ENCODE measurements at regions not wholly inside any gene's neighbourhood (a gene's known extent, or its start where the extent isn't known, plus 50 kb on each side); places are given as distances from the start of the nearest gene placed in this dataset.

GRCh38 chr13:108433976-108434755 lies 164.6 kb downstream of the TNFSF13B start:
- TF ChIP-seq CTCF (IDR thresholded peaks at IDR 0.05; ENCODE audit: insufficient read depth, low read depth, low read length, missing control alignments) = no peak
- DNase-seq (ENCODE audit: low read depth) = no peak
- H3K4me3 ChIP-seq (ENCODE audit: low read depth, low read length) = no peak overlapping the region

GRCh38 chr13:108435393-108436149 lies 166.1 kb downstream of the TNFSF13B start:
- H3K4me3 ChIP-seq (ENCODE audit: low read depth, low read length) = no peak overlapping the region
- TF ChIP-seq CTCF (IDR thresholded peaks at IDR 0.05; ENCODE audit: insufficient read depth, low read depth, low read length, missing control alignments) = no peak
- DNase-seq (ENCODE audit: low read depth) = no peak

GRCh38 chr13:108437496-108437895 lies 168.0 kb downstream of the TNFSF13B start:
- no peak for TF ChIP-seq CTCF (IDR thresholded peaks at IDR 0.05; ENCODE audit: insufficient read depth, low read depth, low read length, missing control alignments)
- H3K4me3 ChIP-seq (ENCODE audit: low read depth, low read length) = no peak overlapping the region
- no peak for DNase-seq (ENCODE audit: low read depth)

- no peak for TF ChIP-seq CTCF (IDR thresholded peaks at IDR 0.05; ENCODE audit: insufficient read depth, low read depth, low read length, missing control alignments)
- H3K4me3 ChIP-seq (ENCODE audit: low read depth, low read length) = no peak overlapping the region
- no peak for DNase-seq (ENCODE audit: low read depth)
These were observed 170.0 kb downstream of the TNFSF13B start for GRCh38 chr13:108439556-108439955.

DNA sequence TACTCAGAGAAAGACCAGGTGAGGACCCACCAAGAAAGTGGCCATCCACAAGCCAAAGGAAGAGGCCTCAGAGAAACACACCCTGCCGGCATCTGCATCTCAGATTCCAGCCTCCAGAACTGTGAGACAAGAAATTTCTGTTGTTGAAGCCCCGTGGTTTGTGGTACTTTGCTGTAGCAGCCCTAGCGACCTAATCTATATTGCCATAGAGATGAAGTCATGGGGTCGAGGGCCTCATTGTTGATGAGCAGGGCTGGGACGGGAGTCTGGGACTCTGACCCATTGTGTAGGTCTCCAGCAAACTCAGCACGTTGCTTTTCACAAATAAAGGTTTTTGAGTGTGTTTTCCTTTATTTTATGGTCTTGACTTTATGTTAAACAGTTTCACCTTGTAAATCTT lies 174.9 kb downstream of the TNFSF13B start:
- TF ChIP-seq CTCF (IDR thresholded peaks at IDR 0.05; ENCODE audit: insufficient read depth, low read depth, low read length, missing control alignments) = no peak
- DNase-seq (ENCODE audit: low read depth) = no peak

DNA sequence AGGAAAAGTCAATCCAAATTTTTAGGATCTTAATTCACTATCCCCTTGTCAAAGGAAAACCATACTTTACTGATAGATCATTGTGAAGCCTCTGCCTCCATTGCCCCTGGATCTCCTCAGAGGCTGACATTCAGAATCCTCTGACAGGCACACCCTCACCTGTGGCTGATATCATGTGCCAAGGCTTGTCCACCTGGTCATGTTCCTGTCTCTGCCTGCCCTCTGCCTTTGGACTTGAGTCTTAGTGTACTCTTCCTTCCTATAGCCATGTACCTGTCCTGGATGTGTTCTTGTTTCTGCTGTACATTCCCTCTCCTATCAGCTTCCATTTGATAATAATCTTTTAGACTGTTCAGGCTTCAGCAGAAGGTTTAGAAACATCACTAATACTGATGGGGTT lies 179.4 kb downstream of the TNFSF13B start:
- no peak for DNase-seq (ENCODE audit: low read depth)
- no peak overlapping the region for H3K4me3 ChIP-seq (ENCODE audit: low read depth, low read length)
- no peak for TF ChIP-seq CTCF (IDR thresholded peaks at IDR 0.05; ENCODE audit: insufficient read depth, low read depth, low read length, missing control alignments)

More for the DNA sequence above, 174.9 kb downstream of the TNFSF13B start:
- no peak overlapping the region for H3K4me3 ChIP-seq (ENCODE audit: low read depth, low read length)
